SK-N-SH (cell line): ENCODE measurements at regions not wholly inside any gene's neighbourhood (a gene's known extent, or its start where the extent isn't known, plus 50 kb on each side); places are given as distances from the start of the nearest gene placed in this dataset.

Experiments used
- CTCF ChIA-PET: fragments of 300-600, 350-600 bp; formaldehyde crosslinking; extraction: SDS; loops from one replicate; lab custom pipeline; 2021; lab: Yijun Ruan, JAX
- POLR2A ChIA-PET: fragments of 350-600 bp; sonication (Branson Sonifier 250); formaldehyde crosslinking; extraction: SDS; loops from one replicate; lab custom pipeline; 2020; ENCODE audit warnings: antibody characterized with exemption, inconsistent platforms; lab: Yijun Ruan, JAX
- DNase-seq: peaks from one replicate; pipeline ENCODE4 v3.0.0; 2012
- H2AFZ ChIP-seq: fragments of 200-600 bp; sonication (generic); 2 replicates; pipeline ENCODE4 v1.8.1; 2016; ENCODE audit warnings: antibody characterized with exemption, mild to moderate bottlenecking, low read depth
- H3F3A ChIP-seq: fragments of 200-600 bp; sonication (generic); replicated peaks from 2 replicates; pipeline ENCODE3; 2016; ENCODE audit warnings: antibody characterized with exemption, mild to moderate bottlenecking; ENCODE audit not compliant: insufficient read depth
- H3K27ac ChIP-seq, 2 experiments: fragments of 200-500 bp in 1 of 2; fragments of 200-600 bp in 1 of 2; sonication (Bioruptor generic) in 1 of 2; sonication (generic), shearing (Covaris generic) in 1 of 2; 2 replicates each; pipeline versions ENCODE4 v1.5.1 to v1.6.1; 2014 to 2016; ENCODE audit warnings: low read depth in 2 of 2, inconsistent platforms in 1 of 2, low read length in 1 of 2, mild to moderate bottlenecking in 1 of 2, mixed read lengths in 1 of 2
- H3K27me3 ChIP-seq: fragments of 200-600 bp; sonication (generic), shearing (Covaris generic); 2 replicates; pipeline ENCODE4 v1.6.1; 2016; ENCODE audit warnings: mixed run types; ENCODE audit not compliant: insufficient read depth
- H3K36me3 ChIP-seq, 2 experiments: fragments of 200-500 bp in 1 of 2; fragments of 200-600 bp in 1 of 2; sonication (Bioruptor generic) in 1 of 2; sonication (generic) in 1 of 2; replicated peaks in 1 of 2; 2 replicates each; pipeline versions ENCODE3 to v1.5.1; 2014 to 2016; ENCODE audit warnings: low read length in 1 of 2, mild to moderate bottlenecking in 1 of 2; ENCODE audit not compliant: insufficient read depth in 2 of 2, control insufficient read depth in 1 of 2
- H3K4me1 ChIP-seq, 2 experiments: fragments of 200-500 bp in 1 of 2; fragments of 200-600 bp in 1 of 2; sonication (Bioruptor generic) in 1 of 2; sonication (generic), shearing (Covaris generic) in 1 of 2; 2 replicates each; pipeline versions ENCODE4 v1.5.1 to v1.6.1; 2014 to 2016; ENCODE audit warnings: low read depth in 1 of 2, low read length in 1 of 2, mixed run types in 1 of 2; ENCODE audit not compliant: insufficient read depth in 2 of 2, control insufficient read depth in 1 of 2
- H3K4me2 ChIP-seq: fragments of 200-600 bp; sonication (generic), shearing (Covaris generic); 2 replicates; pipeline ENCODE4 v1.6.1; 2017; ENCODE audit warnings: mixed run types
- H3K4me3 ChIP-seq, 2 experiments: fragments of 200-500 bp in 1 of 2; fragments of 200-600 bp in 1 of 2; sonication (Bioruptor generic) in 1 of 2; sonication (generic), shearing (Covaris generic) in 1 of 2; 2 replicates each; pipeline versions ENCODE4 v1.5.1 to v1.8.1; 2014 to 2016; ENCODE audit warnings: low read depth in 2 of 2, inconsistent platforms in 1 of 2, low read length in 1 of 2, mild to moderate bottlenecking in 1 of 2, mixed read lengths in 1 of 2, moderate library complexity in 1 of 2
- H3K79me2 ChIP-seq: fragments of 200-600 bp; sonication (generic); 2 replicates; pipeline ENCODE4 v1.8.1; 2017; ENCODE audit warnings: mild to moderate bottlenecking; ENCODE audit not compliant: insufficient read depth
- H3K9ac ChIP-seq: fragments of 200-600 bp; sonication (generic); 2 replicates; pipeline ENCODE4 v1.6.1; 2017; ENCODE audit warnings: mixed run types
- H3K9me2 ChIP-seq: fragments of 200-600 bp; sonication (generic); 2 replicates; pipeline ENCODE4 v1.6.1; 2017; ENCODE audit warnings: mixed run types
- H3K9me3 ChIP-seq: fragments of 200-600 bp; sonication (generic); 2 replicates; pipeline ENCODE4 v1.6.1; 2017; ENCODE audit warnings: mixed run types, mild to moderate bottlenecking, moderate library complexity
- H4K20me1 ChIP-seq: fragments of 200-600 bp; sonication (generic); 2 replicates; pipeline ENCODE4 v1.6.1; 2017; ENCODE audit warnings: mild to moderate bottlenecking, mixed run types; ENCODE audit not compliant: insufficient read depth
- CHD2 ChIP-seq: fragments of 150-350 bp; IDR thresholded peaks from 2 replicates; pipeline ENCODE4 v1.6.1; 2018; ENCODE audit warnings: low read length; ENCODE audit not compliant: partially characterized antibody
- ELF1 ChIP-seq: IDR thresholded peaks from 2 replicates; pipeline ENCODE4 v1.4.0; 2012
- FOSL2 ChIP-seq: IDR thresholded peaks from 2 replicates; pipeline ENCODE4 v1.4.0; 2012; ENCODE audit warnings: low read depth, mild to moderate bottlenecking, moderate library complexity, borderline replicate concordance
- GATA2 ChIP-seq: sonication (generic); formaldehyde crosslinking; IDR thresholded peaks from 2 replicates; pipeline ENCODE4 v1.5.0; 2020; ENCODE audit warnings: mild to moderate bottlenecking, missing genetic modification reagents
- IRF3 ChIP-seq: fragments of 150-350 bp; IDR thresholded peaks from 2 replicates; pipeline ENCODE4 v1.6.1; 2016; ENCODE audit warnings: mild to moderate bottlenecking, low read depth, low read length
- MXI1 ChIP-seq: IDR thresholded peaks from 2 replicates; pipeline ENCODE4 v1.6.1; 2012; ENCODE audit warnings: mild to moderate bottlenecking, low read depth, low read length, improper control_type of control experiment
- NFIC ChIP-seq: IDR thresholded peaks from 2 replicates; pipeline ENCODE4 v1.4.0; 2012; ENCODE audit warnings: borderline replicate concordance
- NRF1 ChIP-seq: IDR thresholded peaks from 2 replicates; pipeline ENCODE4 v1.6.1; 2012; ENCODE audit warnings: low read depth, mild to moderate bottlenecking, low read length
- RAD21 ChIP-seq: IDR thresholded peaks from 2 replicates; pipeline ENCODE4 v1.6.1; 2012; ENCODE audit warnings: mild to moderate bottlenecking, low read length
- RCOR1 ChIP-seq: fragments of 150-350 bp; IDR thresholded peaks from 2 replicates; pipeline ENCODE4 v1.6.1; 2017; ENCODE audit warnings: antibody characterized with exemption, low read length
- REST ChIP-seq: IDR thresholded peaks from 2 replicates; pipeline ENCODE4 v1.6.1; 2012; ENCODE audit warnings: mild to moderate bottlenecking, low read depth, low read length, moderate library complexity
- RXRA ChIP-seq: IDR thresholded peaks from 2 replicates; pipeline ENCODE4 v1.4.0; 2012; ENCODE audit warnings: low read depth, mild to moderate bottlenecking, borderline replicate concordance
- SIN3A ChIP-seq: IDR thresholded peaks from 2 replicates; pipeline ENCODE4 v1.6.1; 2012; ENCODE audit warnings: low read depth, mild to moderate bottlenecking, low read length, moderate library complexity, borderline replicate concordance
- TAF1 ChIP-seq: IDR thresholded peaks from 2 replicates; pipeline ENCODE4 v1.6.1; 2012; ENCODE audit warnings: low read depth, mild to moderate bottlenecking, low read length, moderate library complexity, borderline replicate concordance
- TEAD4 ChIP-seq: IDR thresholded peaks from 2 replicates; pipeline ENCODE4 v1.4.0; 2012; ENCODE audit warnings: mild to moderate bottlenecking, borderline replicate concordance; ENCODE audit not compliant: insufficient read depth
- USF2 ChIP-seq: fragments of 150-350 bp; IDR thresholded peaks from 2 replicates; pipeline ENCODE4 v1.6.1; 2017; ENCODE audit warnings: antibody characterized with exemption, low read length, low read depth, borderline replicate concordance
- YY1 ChIP-seq: IDR thresholded peaks from 2 replicates; pipeline ENCODE4 v1.4.0; 2012; ENCODE audit warnings: low read depth, mild to moderate bottlenecking
- WGBS: methylation state at CpG from one replicate; pipeline ENCODE4 v1.1.6; 2017; ENCODE audit warnings: low lambda C conversion rate; 5-methylcytosine and 5-hydroxymethylcytosine counted together

GRCh38 chr13:106129993-106130392, 405.5 kb downstream of the EFNB2 start:
- no peaks in the 10 kb centered on the region for H3K9me3 ChIP-seq
- no peaks in the 10 kb centered on the region; a peak in 1 of 4 replicates for H3K4me1 ChIP-seq
- no peaks in the 10 kb centered on the region for H3K27me3 ChIP-seq
- no peaks in the 10 kb centered on the region for H3K79me2 ChIP-seq
- no peak for DNase-seq
- H2AFZ ChIP-seq: no peak overlapping the region
- no peak overlapping the region for H3K27ac ChIP-seq
- H3K4me3 ChIP-seq: no peak overlapping the region
- H3F3A ChIP-seq: no peaks in the 10 kb centered on the region
- no peaks in the 10 kb centered on the region for H4K20me1 ChIP-seq
- H3K9ac ChIP-seq: no peak overlapping the region
- H3K9me2 ChIP-seq: no peaks in the 10 kb centered on the region
- TF ChIP-seq NRF1: no peak
- TF ChIP-seq FOSL2: no peak
- no peak for TF ChIP-seq RAD21
- no peak for TF ChIP-seq RXRA
- H3K4me2 ChIP-seq: no peak overlapping the region
- WGBS: 38% methylated on average over 2 of the region's 2 CpGs
- ChIA-PET POLR2A (no interaction called here), CTCF (no interaction called here)
- no peaks in the 10 kb centered on the region for H3K36me3 ChIP-seq

- H3K27me3 ChIP-seq: no peaks in the 10 kb centered on the region
- no peaks in the 10 kb centered on the region; a peak in 1 of 4 replicates for H3K4me1 ChIP-seq
- ChIA-PET CTCF (no interaction called here), POLR2A (no interaction called here)
- H4K20me1 ChIP-seq: no peaks in the 10 kb centered on the region
- no peak overlapping the region for H3K27ac ChIP-seq
- no peak overlapping the region for H2AFZ ChIP-seq
- H3K36me3 ChIP-seq: no peaks in the 10 kb centered on the region
- H3K9me2 ChIP-seq: no peaks in the 10 kb centered on the region
- no peak overlapping the region for H3K4me2 ChIP-seq
- DNase-seq: no peak
- no peaks in the 10 kb centered on the region for H3K79me2 ChIP-seq
- TF ChIP-seq USF2 (no peak), FOSL2 (no peak), SIN3A (no peak), ELF1 (no peak), RCOR1 (no peak), CHD2 (no peak), YY1 (no peak), MXI1 (no peak), IRF3 (no peak), RXRA (no peak), REST (no peak), TAF1 (no peak), GATA2 (CRISPR knock-in tag) (no peak), NFIC (no peak), TEAD4 (no peak)
- no peaks in the 10 kb centered on the region for H3K9me3 ChIP-seq
- H3F3A ChIP-seq: no peaks in the 10 kb centered on the region
- H3K9ac ChIP-seq: no peak overlapping the region
- no peak overlapping the region for H3K4me3 ChIP-seq
- WGBS: 82% methylated on average over 1 of the region's 1 CpG
Measured at GRCh38 chr13:106129273-106129672, 406.2 kb downstream of the EFNB2 start.
